HG03575 (cell line): ENCODE measurements at regions not wholly inside any gene's neighbourhood (a gene's known extent, or its start where the extent isn't known, plus 50 kb on each side); places are given as distances from the start of the nearest gene placed in this dataset.

Experiments used
- ATAC-seq: cut with Tn5 transposase; IDR thresholded peaks from one replicate; pipeline ENCODE4 v1.9.1; 2021; ENCODE audit not compliant: unreplicated experiment, insufficient number of reproducible peaks, low FRiP score; ENCODE audit errors: extremely low read depth

GRCh38 chr12:13487326-13487725 is 290.8 kb downstream of the EMP1 start:
- no peak for ATAC-seq

- ATAC-seq: no peak
These were observed 290.3 kb downstream of the EMP1 start for GRCh38 chr12:13486794-13487193.

DNA sequence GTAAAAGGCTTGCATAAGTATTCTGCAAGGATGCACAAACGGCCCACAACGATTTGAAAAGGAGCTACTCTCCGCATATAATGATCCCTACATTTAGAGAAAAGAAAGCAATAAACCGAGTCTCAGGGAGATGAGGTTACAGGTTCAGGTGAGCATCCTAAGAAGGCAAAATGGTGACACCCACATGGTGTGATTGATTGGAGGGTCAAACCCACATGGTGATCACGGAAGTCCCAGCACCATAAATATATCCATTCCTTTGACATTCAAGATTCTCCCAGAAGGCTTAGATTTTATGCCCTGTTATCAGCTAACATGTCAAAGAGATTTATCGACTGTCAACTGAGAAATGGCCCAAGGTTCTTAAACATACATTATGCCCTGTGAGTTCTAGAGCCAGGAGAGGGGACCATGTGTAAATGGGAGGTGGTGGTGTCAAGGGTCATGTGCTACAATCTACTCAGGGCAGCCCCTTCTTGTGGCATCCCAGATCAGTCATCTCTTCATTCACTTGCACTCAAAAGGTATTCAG is 282.2 kb downstream of the EMP1 start:
- ATAC-seq: no peak

- ATAC-seq: no peak
These were observed 277.9 kb downstream of the EMP1 start for GRCh38 chr12:13474381-13474780.

- ATAC-seq: peak; percentile 95
These were observed 276.2 kb downstream of the EMP1 start for GRCh38 chr12:13472690-13473089.

- ATAC-seq: no peak
These were observed 274.9 kb downstream of the EMP1 start for GRCh38 chr12:13471471-13471870.

DNA sequence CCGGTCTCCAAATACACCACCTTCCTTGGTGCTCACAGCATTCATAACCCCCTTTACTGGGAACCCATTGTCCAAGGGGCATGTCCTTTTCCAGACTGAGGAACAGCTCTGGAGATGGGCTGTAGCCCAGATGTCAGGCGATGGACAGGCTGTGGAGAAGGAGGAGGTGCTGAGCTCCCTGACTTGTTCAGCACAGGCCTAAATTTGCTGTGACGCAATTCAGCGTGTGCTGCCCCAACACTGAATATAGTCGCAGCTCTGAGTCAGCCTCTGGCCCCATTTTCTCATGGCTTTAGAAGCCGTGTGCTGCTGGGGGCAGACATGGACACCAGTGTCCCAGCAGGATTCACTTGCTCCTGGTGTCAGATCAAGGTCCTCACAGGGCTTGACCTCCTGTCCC is 269.1 kb downstream of the EMP1 start:
- no peak for ATAC-seq

DNA sequence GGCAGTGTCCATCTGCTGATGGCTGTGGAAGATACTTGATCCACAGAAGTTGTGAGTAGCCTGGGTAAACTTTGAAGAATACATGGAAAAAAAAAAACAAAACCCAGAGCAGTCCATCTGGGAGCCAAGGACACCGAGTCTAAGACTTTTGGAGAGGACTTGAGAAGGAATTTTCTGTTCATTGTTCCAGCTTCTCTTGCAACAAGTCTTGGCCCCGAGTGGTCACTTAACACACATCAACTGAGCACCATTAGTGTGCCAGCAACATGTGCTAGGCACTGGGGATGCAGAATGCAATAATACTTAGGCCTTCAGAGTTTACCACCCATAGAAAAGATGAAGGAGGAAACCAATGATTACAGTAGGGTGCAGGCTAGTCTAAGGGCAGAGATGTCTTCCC is 266.7 kb downstream of the EMP1 start:
- no peak for ATAC-seq

- no peak for ATAC-seq
These were observed 265.9 kb downstream of the EMP1 start for GRCh38 chr12:13462450-13462849.

DNA sequence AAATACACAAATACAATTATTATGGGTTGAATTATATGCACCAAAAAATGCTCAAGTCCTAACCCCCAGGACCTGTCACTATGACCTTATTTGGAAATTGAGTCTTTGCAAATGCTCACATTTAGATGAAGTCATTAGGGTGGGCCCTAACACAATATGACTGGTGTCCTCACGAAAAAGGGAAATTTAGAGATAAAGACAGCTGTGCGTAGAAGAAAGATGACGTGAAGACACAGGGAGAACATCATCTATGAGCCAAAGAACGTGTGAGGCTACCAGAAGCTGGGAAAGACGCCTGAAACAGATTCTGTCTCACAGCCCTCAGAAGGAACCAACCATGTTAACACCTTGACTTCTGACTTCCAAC is 259.2 kb downstream of the EMP1 start:
- ATAC-seq: no peak

DNA sequence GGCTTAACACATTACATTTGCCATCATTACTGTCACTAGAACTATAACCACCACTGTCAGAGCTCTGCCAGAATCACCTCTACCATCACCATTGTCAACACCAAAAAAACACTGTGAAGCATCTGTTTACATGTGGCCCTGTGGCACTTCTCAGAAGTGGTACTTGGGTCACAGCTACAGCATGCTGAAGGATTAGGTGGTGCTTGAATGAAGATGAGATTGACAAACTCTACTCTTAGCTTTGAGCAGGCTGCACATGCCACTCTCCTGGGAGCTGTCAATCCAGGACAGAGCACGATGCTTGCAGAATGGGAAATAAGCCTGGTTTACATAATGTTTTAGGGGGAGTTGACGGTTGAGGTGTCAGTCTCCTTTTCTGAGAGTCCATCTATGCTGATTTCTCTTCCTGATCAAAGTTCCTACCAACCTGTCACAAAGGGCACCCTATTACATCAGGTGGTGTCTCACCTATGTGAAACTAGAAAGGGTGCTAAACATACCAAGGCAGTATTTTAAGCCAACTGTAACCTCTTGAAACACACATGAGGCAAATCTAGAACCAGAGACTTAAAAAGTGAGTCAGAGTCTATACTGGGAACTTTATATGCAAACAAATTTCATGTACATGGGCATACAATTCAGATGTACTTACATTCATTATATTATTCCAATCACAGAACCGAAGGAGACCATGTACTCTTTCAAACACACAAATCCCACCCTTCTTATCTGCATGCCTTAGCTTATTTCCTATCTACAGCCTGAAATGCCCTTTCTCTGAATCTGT is 258.7 kb downstream of the EMP1 start:
- no peak for ATAC-seq

- no peak for ATAC-seq
These were observed 256.5 kb downstream of the EMP1 start for GRCh38 chr12:13452955-13453570.

GRCh38 chr12:13451776-13452175 is 255.2 kb downstream of the EMP1 start:
- ATAC-seq: no peak

DNA sequence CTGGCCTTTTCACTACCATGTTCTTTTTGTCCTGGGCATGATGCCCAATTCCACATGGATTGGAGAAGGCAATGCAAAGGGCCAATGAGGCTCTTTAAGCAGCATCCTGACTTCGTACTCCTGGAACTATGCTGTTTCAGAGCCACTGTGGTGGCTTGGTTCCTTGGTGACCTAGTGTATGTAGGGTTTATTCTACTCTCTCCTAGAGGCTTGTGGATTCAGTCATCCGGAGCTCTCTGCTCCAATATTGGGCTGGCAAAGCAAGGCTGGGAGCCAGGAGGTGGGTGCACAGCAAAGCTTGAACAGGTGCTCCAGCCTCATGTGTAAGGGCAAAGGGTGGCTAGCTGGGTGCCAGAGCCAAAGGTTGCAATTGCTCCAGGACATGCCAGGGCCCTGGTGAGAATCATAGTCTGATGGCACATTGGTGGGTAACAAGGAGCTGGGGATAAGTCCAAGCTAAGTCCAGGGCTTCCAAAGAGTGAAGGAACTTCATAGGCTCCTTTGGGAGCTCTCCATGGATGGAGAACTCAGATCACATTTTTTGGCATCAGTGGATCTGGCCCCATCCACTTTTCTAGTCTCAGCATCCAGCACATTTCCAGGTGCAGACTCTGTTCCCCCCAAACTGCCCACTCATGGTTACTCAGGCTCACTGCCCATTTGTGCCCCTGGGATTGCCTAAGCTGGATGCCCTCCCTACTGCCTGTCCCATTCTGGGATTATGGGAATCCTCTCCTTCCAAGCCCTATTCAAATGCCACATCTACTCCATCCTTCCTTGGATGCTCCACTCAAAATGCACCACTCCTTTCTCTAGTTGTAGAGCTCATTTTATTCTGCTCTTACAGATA is 253.9 kb downstream of the EMP1 start:
- ATAC-seq: no peak

- no peak for ATAC-seq
These were observed 247.6 kb downstream of the EMP1 start for GRCh38 chr12:13444076-13444475.

- no peak for ATAC-seq
These were observed 247.0 kb downstream of the EMP1 start for GRCh38 chr12:13443498-13443897.

DNA sequence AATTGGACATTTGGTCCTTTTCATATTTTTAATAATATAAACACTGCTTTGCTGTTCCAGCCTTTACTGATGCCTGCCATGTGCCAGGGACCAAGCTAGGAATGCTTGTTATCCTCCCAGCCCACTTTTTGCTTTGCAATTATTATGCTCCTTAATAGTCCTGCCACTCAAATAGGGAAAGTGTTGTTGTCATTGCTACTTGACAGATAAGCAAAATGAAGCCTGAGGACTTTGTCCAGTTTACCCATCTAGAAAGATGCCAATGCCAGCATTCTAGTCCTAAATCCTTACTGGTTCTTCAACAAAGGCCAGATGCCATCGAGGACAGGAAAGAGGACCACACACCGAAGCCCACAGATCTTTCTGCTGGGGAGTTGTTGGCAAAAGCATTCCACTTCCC is 246.5 kb downstream of the EMP1 start:
- ATAC-seq: no peak

- ATAC-seq: no peak
These were observed 245.9 kb downstream of the EMP1 start for GRCh38 chr12:13442457-13442856.

GRCh38 chr12:13440844-13441243 is 244.3 kb downstream of the EMP1 start:
- ATAC-seq: no peak

DNA sequence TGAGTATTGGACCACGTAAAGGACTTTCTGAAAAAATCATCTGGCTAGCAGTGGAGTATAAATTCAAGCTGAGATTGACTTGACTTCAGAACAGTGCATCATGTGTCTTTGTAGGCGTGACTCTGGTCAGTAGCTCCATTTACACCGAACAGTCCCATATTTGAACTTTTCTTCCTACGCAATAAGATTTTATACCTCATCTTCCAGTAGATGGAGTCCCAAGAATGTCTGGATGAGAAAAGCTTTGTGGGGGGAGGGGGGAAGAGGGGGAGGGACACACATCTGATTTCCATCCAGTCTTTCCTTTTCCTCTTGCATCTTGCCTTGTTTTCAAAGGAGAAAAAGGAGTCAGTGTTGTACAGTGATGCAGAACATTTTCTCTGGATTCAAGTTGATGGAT is 241.0 kb downstream of the EMP1 start:
- no peak for ATAC-seq
